ENCODE measurements at regions not wholly inside any gene's neighbourhood (a gene's known extent, or its start where the extent isn't known, plus 50 kb on each side); places are given as distances from the start of the nearest gene placed in this dataset.
"Not testable (repeated sequence)": the region's sequence is repeated elsewhere in the genome, so short reads cannot be mapped to it uniquely, and the experiment has no call there.

DNA sequence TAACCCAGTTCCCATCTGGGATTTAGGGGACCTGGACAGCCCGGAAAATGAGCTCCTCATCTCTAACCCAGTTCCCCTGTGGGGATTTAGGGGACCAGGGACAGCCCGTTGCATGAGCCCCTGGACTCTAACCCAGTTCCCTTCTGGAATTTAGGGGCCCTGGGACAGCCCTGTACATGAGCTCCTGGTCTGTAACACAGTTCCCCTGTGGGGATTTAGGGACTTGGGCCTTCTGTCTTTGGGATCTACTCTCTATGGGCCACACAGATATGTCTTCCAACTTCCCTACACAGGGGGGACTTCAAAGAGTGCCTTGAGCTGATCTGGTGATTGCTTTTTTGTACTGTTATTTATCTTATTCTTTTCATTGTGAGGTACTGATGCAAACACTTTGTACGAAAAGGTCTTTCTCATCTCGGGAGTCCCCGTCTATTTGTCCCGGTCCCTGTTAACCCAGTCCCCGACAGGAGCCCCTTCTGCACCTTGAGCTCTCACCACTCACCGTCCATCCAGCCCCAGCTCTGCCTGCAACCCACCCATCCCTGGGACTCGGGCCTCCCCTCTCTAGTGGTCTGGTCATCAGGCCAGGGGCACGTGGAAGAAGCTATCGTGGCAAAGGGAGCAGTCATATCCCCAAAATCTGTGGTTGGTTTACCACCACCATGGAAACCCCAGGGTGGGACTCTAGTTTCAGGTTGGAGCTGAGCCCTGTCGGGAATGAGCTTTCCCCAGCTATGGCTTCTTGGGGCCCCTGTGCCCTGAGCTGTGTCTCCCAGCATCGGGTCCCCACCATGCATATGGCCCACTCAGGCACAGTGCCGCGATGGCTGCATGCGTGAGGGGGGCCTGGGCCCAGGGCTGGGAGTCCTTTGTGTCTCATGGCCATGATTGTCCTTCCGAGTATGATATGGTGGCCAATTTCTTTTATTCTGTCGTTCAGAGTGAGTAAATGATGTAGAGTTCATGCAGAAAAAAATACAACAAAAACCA lies 270.4 kb upstream of the PLCXD1 start:
- ATAC-seq: peak; percentile 44
- DNase-seq: not testable (repeated sequence)

DNA sequence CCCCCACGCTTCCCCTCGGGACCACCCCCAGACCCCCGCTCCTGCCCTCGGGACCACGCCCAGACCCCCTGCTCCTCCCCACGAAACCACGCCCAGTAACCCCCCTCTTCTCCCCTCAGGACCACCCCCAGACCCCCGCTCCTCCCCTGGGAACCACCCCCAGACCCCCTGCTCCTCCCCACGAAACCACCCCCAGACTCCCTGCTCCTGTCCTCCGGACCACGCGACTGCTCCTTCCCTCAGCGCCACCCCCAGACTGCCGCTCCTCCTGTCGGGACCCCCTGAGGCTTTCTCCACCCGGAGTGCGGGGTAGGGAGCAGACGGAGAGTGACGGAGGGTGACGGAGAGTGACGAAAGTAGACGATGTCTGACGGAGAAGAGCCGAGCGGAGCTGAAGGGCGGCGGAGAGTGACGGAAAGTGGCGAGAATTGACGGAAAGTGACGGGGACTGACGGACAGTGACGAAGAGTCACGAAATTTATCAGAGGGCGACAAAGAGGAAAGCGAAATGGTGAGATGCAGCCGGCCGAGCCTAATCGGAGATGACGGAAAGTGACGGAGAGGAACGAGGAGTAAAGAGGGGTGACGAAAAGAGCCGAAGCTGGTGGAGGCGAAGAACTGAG lies 267.2 kb upstream of the PLCXD1 start:
- DNase-seq; intact Hi-C loops (cut with DNase I, micrococcal nuclease): not testable (repeated sequence)
- ATAC-seq: peak; percentile 77

More for the DNA sequence above, 270.4 kb upstream of the PLCXD1 start:
- intact Hi-C loops (cut with DNase I, micrococcal nuclease): not testable (repeated sequence)

DNA sequence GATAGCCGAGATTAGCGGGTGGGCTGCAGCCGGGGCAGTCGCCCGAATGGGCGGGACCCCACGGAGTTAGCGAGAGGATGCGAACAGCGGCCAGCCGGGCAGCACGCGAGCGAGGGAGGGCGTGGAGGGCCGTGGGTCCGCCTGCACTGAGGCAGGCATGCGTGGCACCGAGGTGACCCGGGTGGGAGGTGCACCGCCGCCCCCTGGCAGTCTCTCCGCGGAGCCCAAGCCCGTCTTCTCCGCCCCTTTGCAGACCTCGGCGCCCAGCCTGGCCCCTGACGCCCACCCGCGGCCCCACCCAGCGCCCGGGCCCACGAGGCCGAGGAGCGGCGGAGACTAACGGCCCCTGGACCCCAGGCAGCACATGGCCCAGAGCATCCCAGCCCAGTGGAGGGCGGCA lies 266.7 kb upstream of the PLCXD1 start:
- ATAC-seq; intact Hi-C loops (cut with DNase I, micrococcal nuclease); DNase-seq: not testable (repeated sequence)

DNA sequence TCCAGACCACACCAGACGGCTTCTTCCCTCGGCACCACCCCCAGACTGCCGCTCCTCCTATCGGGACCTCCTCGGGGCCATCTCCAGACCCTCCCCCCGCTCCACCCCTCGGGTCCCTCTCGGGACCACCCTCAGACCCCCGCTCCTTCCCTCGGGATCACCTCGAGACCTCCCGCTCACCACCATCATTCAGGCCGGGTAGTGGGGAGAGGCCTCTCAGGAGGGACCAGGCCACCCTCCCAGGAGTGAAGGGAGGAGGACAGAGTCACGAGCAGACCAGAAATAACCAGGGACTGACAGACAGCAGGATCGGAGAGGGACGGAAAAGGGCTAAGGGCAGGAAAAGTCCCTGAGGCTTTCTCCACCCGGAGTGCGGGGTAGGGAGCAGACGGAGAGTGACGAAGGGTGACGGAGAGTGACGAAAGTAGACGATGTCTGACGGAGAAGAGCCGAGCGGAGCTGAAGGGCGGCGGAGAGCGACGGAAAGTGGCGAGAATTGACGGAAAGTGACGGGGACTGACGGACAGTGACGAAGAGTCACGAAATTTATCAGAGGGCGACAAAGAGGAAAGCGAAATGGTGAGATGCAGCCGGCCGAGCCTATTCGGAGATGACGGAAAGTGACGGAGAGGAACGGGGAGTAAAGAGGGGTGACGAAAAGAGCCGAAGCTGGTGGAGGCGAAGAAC lies 262.3 kb upstream of the PLCXD1 start:
- DNase-seq; intact Hi-C loops (cut with DNase I, micrococcal nuclease): not testable (repeated sequence)

DNA sequence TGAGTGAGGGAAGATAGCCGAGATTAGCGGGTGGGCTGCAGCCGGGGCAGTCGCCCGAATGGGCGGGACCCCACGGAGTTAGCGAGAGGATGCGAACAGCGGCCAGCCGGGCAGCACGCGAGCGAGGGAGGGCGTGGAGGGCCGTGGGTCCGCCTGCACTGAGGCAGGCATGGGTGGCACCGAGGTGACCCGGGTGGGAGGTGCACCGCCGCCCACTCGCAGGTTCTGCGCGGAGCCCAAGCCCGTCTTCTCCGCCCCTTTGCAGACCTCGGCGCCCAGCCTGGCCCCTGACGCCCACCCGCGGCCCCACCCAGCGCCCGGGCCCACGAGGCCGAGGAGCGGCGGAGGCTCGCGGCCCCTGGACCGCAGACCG lies 261.7 kb upstream of the PLCXD1 start:
- peak; percentile 41 for ATAC-seq
- intact Hi-C loops (cut with DNase I, micrococcal nuclease); DNase-seq: not testable (repeated sequence)

More for the DNA sequence above, 262.3 kb upstream of the PLCXD1 start:
- peak; percentile 97 for ATAC-seq

DNA sequence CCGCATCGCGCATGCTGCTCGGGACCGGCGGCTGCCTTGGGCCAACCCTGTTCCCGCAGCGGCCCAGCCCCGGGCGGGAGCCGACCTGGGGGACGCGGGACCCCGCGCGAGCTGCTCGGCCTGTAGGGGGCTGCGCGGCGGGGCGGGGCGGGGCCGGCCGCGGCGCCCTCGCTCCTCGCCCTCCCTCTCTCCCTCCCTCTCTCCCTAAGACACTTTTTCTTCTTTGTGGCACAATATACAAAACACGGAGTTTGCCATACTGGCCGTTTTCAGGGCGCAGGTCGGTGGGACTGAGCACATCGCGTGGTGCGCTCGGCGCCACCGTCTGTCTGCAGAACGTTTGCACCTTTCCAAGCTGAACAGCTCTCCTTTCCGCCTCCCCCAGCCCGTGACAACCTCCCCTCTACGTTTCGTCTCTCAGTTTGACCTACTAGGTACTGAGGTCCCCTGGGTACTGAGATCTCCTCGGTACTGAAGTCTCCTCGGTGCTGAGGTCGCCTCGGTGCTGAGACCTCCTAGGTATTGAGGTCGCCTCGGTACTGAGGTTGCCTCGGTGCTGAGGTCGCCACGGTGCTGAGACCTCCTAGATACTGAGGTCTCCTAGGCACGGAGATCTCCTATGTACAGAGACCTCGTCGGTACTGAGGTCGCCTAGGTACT lies 261.1 kb upstream of the PLCXD1 start:
- intact Hi-C loops (cut with DNase I, micrococcal nuclease): no loop called here
- ATAC-seq (no peak), DNase-seq (no peak)

DNA sequence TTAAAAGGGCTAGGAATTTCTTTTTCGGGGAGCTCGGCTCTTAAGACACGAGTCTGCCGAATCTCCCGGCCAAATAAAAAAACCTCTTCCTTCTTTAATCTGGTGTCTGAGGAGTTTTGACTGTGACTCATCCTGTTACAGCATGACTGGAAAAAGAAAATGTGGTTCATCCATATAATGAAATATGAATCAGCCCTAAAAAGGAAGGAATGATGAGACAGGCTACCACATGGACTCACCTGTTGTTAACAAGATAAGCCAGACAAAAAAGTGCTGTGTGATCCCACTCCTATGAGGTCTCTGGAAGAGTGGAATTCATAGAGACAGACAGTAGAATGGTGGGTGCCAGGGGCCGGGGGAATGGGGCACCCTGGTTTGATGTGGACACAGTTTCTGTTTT lies 257.0 kb upstream of the PLCXD1 start:
- intact Hi-C loops (cut with DNase I, micrococcal nuclease); ATAC-seq; DNase-seq: not testable (repeated sequence)

Measured in left colon (tissue), 2 donors.